Endothelial cell (in vitro differentiated cells): ENCODE measurements at regions not wholly inside any gene's neighbourhood (a gene's known extent, or its start where the extent isn't known, plus 50 kb on each side); places are given as distances from the start of the nearest gene placed in this dataset.

Source experiments
- DNase-seq: peaks from one replicate; pipeline ENCODE4 v3.0.0; 2021; ENCODE audit warnings: low spot score
- H3K27ac Mint-ChIP-seq: one replicate; pipeline ENCODE4 v1.8.0; 2021; ENCODE audit warnings: mixed read lengths, inconsistent platforms; ENCODE audit not compliant: unreplicated experiment
- H3K27me3 Mint-ChIP-seq: one replicate; pipeline ENCODE4 v1.8.0; 2021; ENCODE audit warnings: mild to moderate bottlenecking, moderate library complexity, mixed read lengths, inconsistent platforms; ENCODE audit not compliant: unreplicated experiment
- H3K36me3 Mint-ChIP-seq: one replicate; pipeline ENCODE4 v1.8.0; 2021; ENCODE audit warnings: mild to moderate bottlenecking, low read depth, mixed read lengths, inconsistent platforms; ENCODE audit not compliant: unreplicated experiment
- H3K4me1 Mint-ChIP-seq: one replicate; pipeline ENCODE4 v1.8.0; 2021; ENCODE audit warnings: mild to moderate bottlenecking, mixed read lengths, inconsistent platforms; ENCODE audit not compliant: unreplicated experiment
- H3K4me3 Mint-ChIP-seq: one replicate; pipeline ENCODE4 v1.8.0; 2021; ENCODE audit warnings: mild to moderate bottlenecking, mixed read lengths, inconsistent platforms; ENCODE audit not compliant: unreplicated experiment
- H3K9me3 Mint-ChIP-seq: one replicate; pipeline ENCODE4 v1.8.0; 2021; ENCODE audit warnings: mixed read lengths, inconsistent platforms; ENCODE audit not compliant: unreplicated experiment
- CTCF ChIP-seq: fragments of 200-600 bp; sonication (generic); IDR thresholded peaks from one replicate; pipeline ENCODE4 v1.5.0; 2021; ENCODE audit warnings: antibody characterized with exemption; ENCODE audit not compliant: unreplicated experiment

GRCh38 chr16:86378128-86378527, 132.2 kb upstream of the FOXF1 start:
- Mint-ChIP-seq H3K9me3 (no peaks in the 10 kb centered on the region), H3K27me3 (peaks cover 4% of the 10 kb centered on the region), H3K4me1 (peaks cover 5% of the 10 kb centered on the region), H3K36me3 (no peaks in the 10 kb centered on the region), H3K4me3 (no peak overlapping the region), H3K27ac (no peak overlapping the region)
- no peak for DNase-seq
- no peak for TF ChIP-seq CTCF

GRCh38 chr16:86378831-86379504, 131.4 kb upstream of the FOXF1 start:
- no peak for TF ChIP-seq CTCF
- no peaks in the 10 kb centered on the region for H3K9me3 Mint-ChIP-seq
- no peak overlapping the region for H3K4me3 Mint-ChIP-seq
- no peak overlapping the region for H3K27ac Mint-ChIP-seq
- no peaks in the 10 kb centered on the region for H3K36me3 Mint-ChIP-seq
- peaks cover 6% of the 10 kb centered on the region for H3K27me3 Mint-ChIP-seq
- H3K4me1 Mint-ChIP-seq, result peaks cover 11% of the 10 kb centered on the region
- no peak for DNase-seq

GRCh38 chr16:86379505-86379846, 130.9 kb upstream of the FOXF1 start:
- Mint-ChIP-seq H3K4me1 (peaks cover 11% of the 10 kb centered on the region), H3K27me3 (peaks cover 8% of the 10 kb centered on the region), H3K4me3 (no peak overlapping the region), H3K36me3 (no peaks in the 10 kb centered on the region), H3K9me3 (no peaks in the 10 kb centered on the region), H3K27ac (no peak overlapping the region)
- DNase-seq, result no peak
- TF ChIP-seq CTCF, result no peak

- H3K4me1 Mint-ChIP-seq, result peaks cover 11% of the 10 kb centered on the region
- peaks cover 8% of the 10 kb centered on the region for H3K27me3 Mint-ChIP-seq
- H3K9me3 Mint-ChIP-seq, result no peaks in the 10 kb centered on the region
- H3K4me3 Mint-ChIP-seq, result no peak overlapping the region
- H3K36me3 Mint-ChIP-seq, result no peaks in the 10 kb centered on the region
- no peak for DNase-seq
- H3K27ac Mint-ChIP-seq, result no peak overlapping the region
- no peak for TF ChIP-seq CTCF
These were observed 130.3 kb upstream of the FOXF1 start for GRCh38 chr16:86380030-86380429.

GRCh38 chr16:86381491-86381890, 128.8 kb upstream of the FOXF1 start:
- Mint-ChIP-seq H3K9me3 (no peaks in the 10 kb centered on the region), H3K4me1 (peaks cover 13% of the 10 kb centered on the region), H3K27ac (no peak overlapping the region), H3K27me3 (peaks cover 8% of the 10 kb centered on the region), H3K36me3 (no peaks in the 10 kb centered on the region), H3K4me3 (no peak overlapping the region)
- DNase-seq, result no peak
- no peak for TF ChIP-seq CTCF
